Smooth muscle cell (in vitro differentiated cells): ENCODE measurements at regions not wholly inside any gene's neighbourhood (a gene's known extent, or its start where the extent isn't known, plus 50 kb on each side); places are given as distances from the start of the nearest gene placed in this dataset.

Experiments used
- DNase-seq: peaks from one replicate; lab custom pipeline; 2025; ENCODE audit not compliant: unreplicated experiment; lab: John Stamatoyannopoulos, UW
- H2AFZ ChIP-seq: fragments of 200-600 bp; sonication (generic); 2 replicates; pipeline ENCODE4 v1.6.0; 2016; ENCODE audit warnings: antibody characterized with exemption, low read depth, mild to moderate bottlenecking
- H3F3A ChIP-seq: fragments of 200-600 bp; sonication (generic); 2 replicates; pipeline ENCODE4 v1.6.0; 2017; ENCODE audit warnings: antibody characterized with exemption, low read depth
- H3K27ac ChIP-seq: fragments of 200-600 bp; sonication (generic); 2 replicates; pipeline ENCODE4 v1.5.1; 2016; ENCODE audit warnings: low read depth, mild to moderate bottlenecking
- H3K27me3 ChIP-seq: fragments of 200-600 bp; sonication (generic); 2 replicates; pipeline ENCODE4 v1.6.1; 2016; ENCODE audit warnings: low read depth, mild to moderate bottlenecking
- H3K36me3 ChIP-seq: fragments of 200-600 bp; sonication (generic); 2 replicates; pipeline ENCODE4 v1.5.1; 2016; ENCODE audit warnings: low read depth
- H3K4me1 ChIP-seq: fragments of 200-600 bp; sonication (generic); 2 replicates; pipeline ENCODE4 v1.5.1; 2016; ENCODE audit warnings: low read depth
- H3K4me2 ChIP-seq: fragments of 200-600 bp; sonication (generic); 2 replicates; pipeline ENCODE4 v1.6.0; 2016; ENCODE audit warnings: mild to moderate bottlenecking
- H3K4me3 ChIP-seq: fragments of 200-600 bp; sonication (generic); 2 replicates; pipeline ENCODE4 v1.5.1; 2016; ENCODE audit warnings: mild to moderate bottlenecking
- H3K79me2 ChIP-seq: fragments of 200-600 bp; sonication (generic); 2 replicates; pipeline ENCODE4 v1.6.0; 2016; ENCODE audit warnings: low read depth, mild to moderate bottlenecking
- H3K9ac ChIP-seq: fragments of 200-600 bp; sonication (generic); 2 replicates; pipeline ENCODE4 v1.6.0; 2016; ENCODE audit warnings: low read depth
- H3K9me3 ChIP-seq: fragments of 200-600 bp; sonication (generic); replicated peaks from 2 replicates; pipeline ENCODE4 v1.5.1; 2016; ENCODE audit warnings: low read depth
- H4K20me1 ChIP-seq: fragments of 200-600 bp; sonication (generic); 2 replicates; pipeline ENCODE4 v1.6.0; 2016; ENCODE audit warnings: low read depth
- WGBS: methylation state at CpG from one replicate; pipeline ENCODE4 v1.1.7; 2016; ENCODE audit warnings: low lambda C conversion rate; 5-methylcytosine and 5-hydroxymethylcytosine counted together
- TF ChIP-seq, protein P1 (sequence below): fragments of 200-600 bp; sonication (generic); IDR thresholded peaks from 2 replicates; pipeline ENCODE4 v1.5.1; 2017; ENCODE audit warnings: borderline replicate concordance, mild to moderate bottlenecking, antibody characterized with exemption; ENCODE audit not compliant: insufficient read depth, poor library complexity, severe bottlenecking

DNA sequence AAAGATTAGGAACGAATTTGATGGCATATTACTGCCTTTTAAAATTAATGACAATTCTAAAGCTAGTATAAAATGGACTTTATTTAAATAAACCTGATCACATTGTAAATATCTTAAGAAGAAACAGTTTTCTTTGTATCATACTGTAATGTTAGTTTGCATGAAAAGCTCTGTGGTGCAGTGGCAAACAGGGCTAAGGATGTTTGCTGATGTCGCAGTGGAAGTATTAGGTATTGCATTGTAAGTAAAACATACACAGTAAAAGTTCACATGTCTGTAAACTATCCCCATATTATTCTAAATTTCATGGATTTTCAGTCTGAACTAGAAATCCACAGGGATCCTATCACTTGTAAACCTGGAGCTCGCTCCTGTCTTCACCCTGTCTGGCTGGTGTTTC, 252.6 kb upstream of the ZNF32 start:
- 95% methylated on average over 3 of the region's 3 CpGs for WGBS
- no peak overlapping the region for H3K27ac ChIP-seq
- TF ChIP-seq, protein P1, sequence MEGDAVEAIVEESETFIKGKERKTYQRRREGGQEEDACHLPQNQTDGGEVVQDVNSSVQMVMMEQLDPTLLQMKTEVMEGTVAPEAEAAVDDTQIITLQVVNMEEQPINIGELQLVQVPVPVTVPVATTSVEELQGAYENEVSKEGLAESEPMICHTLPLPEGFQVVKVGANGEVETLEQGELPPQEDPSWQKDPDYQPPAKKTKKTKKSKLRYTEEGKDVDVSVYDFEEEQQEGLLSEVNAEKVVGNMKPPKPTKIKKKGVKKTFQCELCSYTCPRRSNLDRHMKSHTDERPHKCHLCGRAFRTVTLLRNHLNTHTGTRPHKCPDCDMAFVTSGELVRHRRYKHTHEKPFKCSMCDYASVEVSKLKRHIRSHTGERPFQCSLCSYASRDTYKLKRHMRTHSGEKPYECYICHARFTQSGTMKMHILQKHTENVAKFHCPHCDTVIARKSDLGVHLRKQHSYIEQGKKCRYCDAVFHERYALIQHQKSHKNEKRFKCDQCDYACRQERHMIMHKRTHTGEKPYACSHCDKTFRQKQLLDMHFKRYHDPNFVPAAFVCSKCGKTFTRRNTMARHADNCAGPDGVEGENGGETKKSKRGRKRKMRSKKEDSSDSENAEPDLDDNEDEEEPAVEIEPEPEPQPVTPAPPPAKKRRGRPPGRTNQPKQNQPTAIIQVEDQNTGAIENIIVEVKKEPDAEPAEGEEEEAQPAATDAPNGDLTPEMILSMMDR, result no peak

DNA sequence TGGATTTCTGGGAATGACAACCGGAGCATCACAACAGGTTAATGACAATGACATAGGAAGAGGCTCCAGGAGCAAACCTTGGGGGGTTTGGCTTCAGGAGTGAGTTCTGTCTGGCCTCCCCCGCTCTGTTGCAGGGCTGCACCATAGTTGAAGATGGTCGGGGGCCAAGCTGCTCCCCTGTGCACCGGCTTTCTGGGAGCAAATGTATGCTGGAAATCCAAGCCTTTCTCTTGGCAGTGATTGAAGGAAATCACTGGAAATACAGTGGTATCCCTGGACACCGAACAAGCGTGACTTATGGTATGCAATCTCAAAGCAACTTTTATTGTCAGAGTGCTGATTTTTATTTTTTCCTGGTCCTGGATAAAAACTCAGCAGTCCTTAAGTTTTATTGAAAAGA, 251.9 kb upstream of the ZNF32 start:
- Histone ChIP-seq H2AFZ (no peak overlapping the region), H3K4me3 (no peak overlapping the region), H3K9me3 (no peaks in the 10 kb centered on the region), H3F3A (no peaks in the 10 kb centered on the region), H3K79me2 (no peaks in the 10 kb centered on the region), H3K9ac (no peak overlapping the region), H4K20me1 (no peaks in the 10 kb centered on the region), H3K27ac (no peak overlapping the region), H3K4me1 (no peaks in the 10 kb centered on the region), H3K4me2 (no peak overlapping the region), H3K36me3 (no peaks in the 10 kb centered on the region), H3K27me3 (peaks cover 9% of the 10 kb centered on the region)
- WGBS, result 94% methylated on average over 6 of the region's 6 CpGs
- TF ChIP-seq, protein P1, result no peak
- DNase-seq, result no peak

More for the DNA sequence above, 252.6 kb upstream of the ZNF32 start:
- H3K4me2 ChIP-seq, result no peak overlapping the region
- H3K27me3 ChIP-seq, result peaks cover 9% of the 10 kb centered on the region
- no peaks in the 10 kb centered on the region for H3K4me1 ChIP-seq
- H3K36me3 ChIP-seq, result no peaks in the 10 kb centered on the region
- no peak overlapping the region for H3K9ac ChIP-seq
- H2AFZ ChIP-seq, result no peak overlapping the region
- H4K20me1 ChIP-seq, result no peaks in the 10 kb centered on the region
- no peak for DNase-seq
- no peaks in the 10 kb centered on the region for H3K79me2 ChIP-seq
- no peak overlapping the region for H3K4me3 ChIP-seq
- H3K9me3 ChIP-seq, result no peaks in the 10 kb centered on the region
- H3F3A ChIP-seq, result no peaks in the 10 kb centered on the region

DNA sequence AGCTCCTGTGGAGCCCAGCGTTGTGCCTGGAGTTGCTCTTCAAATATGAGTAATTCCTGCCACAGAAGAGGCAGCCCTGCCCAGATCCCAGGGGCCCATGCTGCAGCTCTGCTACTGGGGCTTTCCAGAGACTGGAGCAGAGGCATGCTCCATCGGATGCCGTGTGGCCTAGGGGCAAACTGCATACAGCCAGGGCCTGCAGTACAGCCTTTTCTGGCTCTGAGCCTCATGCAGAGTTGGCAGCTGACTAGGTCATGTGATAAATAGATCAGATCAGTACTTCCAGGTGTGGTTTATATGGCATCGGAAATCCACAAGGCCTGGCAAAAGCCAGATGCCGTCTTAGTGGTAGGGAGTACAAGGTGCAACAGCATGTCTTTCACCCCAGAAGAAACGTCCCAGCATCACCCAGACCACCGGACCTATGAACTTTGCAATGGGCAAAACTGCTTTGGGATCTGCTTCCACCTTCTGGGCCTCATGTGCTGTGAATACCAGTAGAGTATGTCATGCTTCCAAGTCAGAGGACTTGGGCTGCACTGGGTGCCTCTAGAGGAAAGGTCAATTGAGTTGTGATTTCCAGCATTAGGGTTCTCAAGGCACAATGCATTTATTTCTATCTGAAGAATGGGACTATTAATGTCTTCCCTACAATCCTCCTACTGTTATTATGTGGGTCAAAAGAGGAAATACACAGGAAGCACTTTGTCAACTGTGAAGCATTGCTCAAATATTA, 250.7 kb upstream of the ZNF32 start:
- no peaks in the 10 kb centered on the region for H3K4me1 ChIP-seq
- no peak for DNase-seq
- H3K4me2 ChIP-seq, result peak overlapping the region; percentile 12
- no peak overlapping the region for H3K27ac ChIP-seq
- TF ChIP-seq, protein P1, result no peak
- H3K79me2 ChIP-seq, result no peaks in the 10 kb centered on the region
- no peaks in the 10 kb centered on the region for H3K9me3 ChIP-seq
- no peaks in the 10 kb centered on the region for H4K20me1 ChIP-seq
- 72% methylated on average over 7 of the region's 7 CpGs for WGBS
- no peaks in the 10 kb centered on the region for H3K36me3 ChIP-seq
- no peak overlapping the region for H2AFZ ChIP-seq
- H3K27me3 ChIP-seq, result peaks cover 9% of the 10 kb centered on the region
- H3K9ac ChIP-seq, result no peak overlapping the region
- no peaks in the 10 kb centered on the region for H3F3A ChIP-seq
- H3K4me3 ChIP-seq, result no peak overlapping the region

DNA sequence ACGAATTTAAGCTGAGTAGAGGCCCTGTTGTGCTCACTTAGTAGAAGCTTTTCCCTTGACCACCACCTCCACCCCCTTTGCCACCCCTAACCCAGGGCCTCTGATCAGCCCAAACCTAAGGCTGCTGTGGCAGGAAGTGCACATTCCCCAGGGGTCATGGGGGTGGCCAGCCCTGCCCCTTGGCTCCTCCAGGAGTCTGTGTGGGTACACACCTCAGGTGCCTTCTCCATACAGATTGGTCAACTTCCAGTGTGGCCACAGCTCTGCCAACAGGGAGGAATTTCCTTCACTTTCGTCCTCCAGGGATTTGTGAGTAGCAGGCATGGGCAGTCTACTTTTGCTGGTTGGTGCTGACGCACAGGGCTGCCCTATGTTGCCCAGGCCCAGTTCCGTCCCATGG, 249.9 kb upstream of the ZNF32 start:
- Histone ChIP-seq H3K27ac (no peak overlapping the region), H3K4me1 (no peaks in the 10 kb centered on the region), H4K20me1 (no peaks in the 10 kb centered on the region), H3K4me2 (no peak overlapping the region), H3K9ac (no peak overlapping the region), H3K4me3 (no peak overlapping the region), H3K9me3 (no peaks in the 10 kb centered on the region), H2AFZ (no peak overlapping the region), H3K79me2 (no peaks in the 10 kb centered on the region), H3F3A (peaks cover 4% of the 10 kb centered on the region), H3K36me3 (no peaks in the 10 kb centered on the region), H3K27me3 (peaks cover 9% of the 10 kb centered on the region)
- DNase-seq, result no peak
- WGBS, result 95% methylated on average over 4 of the region's 4 CpGs
- TF ChIP-seq, protein P1, result no peak
